ENCODE measurements at regions not wholly inside any gene's neighbourhood (a gene's known extent, or its start where the extent isn't known, plus 50 kb on each side); places are given as distances from the start of the nearest gene placed in this dataset.
"Not testable (repeated sequence)": the region's sequence is repeated elsewhere in the genome, so short reads cannot be mapped to it uniquely, and the experiment has no call there.

- no peak for DNase-seq
Measured at GRCh38 chr1:181202986-181203555, 114.6 kb downstream of the IER5 start.

- no peak for DNase-seq
Measured at GRCh38 chr1:181204530-181204929, 116.0 kb downstream of the IER5 start.

GRCh38 chr1:181205901-181206300 is 117.4 kb downstream of the IER5 start:
- no peak for DNase-seq

- no peak for DNase-seq
Measured at GRCh38 chr1:181206513-181206912, 118.0 kb downstream of the IER5 start.

- no peak for DNase-seq
Measured at GRCh38 chr1:181206979-181207790, 118.7 kb downstream of the IER5 start.

- no peak for DNase-seq
Measured at GRCh38 chr1:181208083-181208482, 119.6 kb downstream of the IER5 start.

- no peak for DNase-seq
Measured at GRCh38 chr1:181208967-181209366, 120.5 kb downstream of the IER5 start.

GRCh38 chr1:181213056-181213455 is 124.6 kb downstream of the IER5 start:
- no peak for DNase-seq

GRCh38 chr1:181216591-181216994 is 128.1 kb downstream of the IER5 start:
- DNase-seq, result no peak

GRCh38 chr1:181219938-181220337 is 131.4 kb downstream of the IER5 start:
- no peak for DNase-seq

- DNase-seq, result no peak
Measured at GRCh38 chr1:181221078-181221477, 132.6 kb downstream of the IER5 start.

- no peak for DNase-seq
Measured at GRCh38 chr1:181222972-181223505, 134.5 kb downstream of the IER5 start.

GRCh38 chr1:181226728-181227127 is 138.2 kb downstream of the IER5 start:
- DNase-seq, result not testable (repeated sequence)

GRCh38 chr1:181239086-181239485 is 150.6 kb downstream of the IER5 start:
- no peak for DNase-seq

GRCh38 chr1:181246320-181246719 is 157.8 kb downstream of the IER5 start:
- DNase-seq, result not testable (repeated sequence)

GRCh38 chr1:181248361-181248760 is 159.9 kb downstream of the IER5 start:
- not testable (repeated sequence) for DNase-seq

- no peak for DNase-seq
Measured at GRCh38 chr1:181249186-181249585, 160.7 kb downstream of the IER5 start.

- DNase-seq, result no peak
Measured at GRCh38 chr1:181250038-181250437, 161.5 kb downstream of the IER5 start.

GRCh38 chr1:181251001-181251712 is 162.7 kb downstream of the IER5 start:
- DNase-seq, result no peak

- no peak for DNase-seq
Measured at GRCh38 chr1:181251713-181252075, 163.2 kb downstream of the IER5 start.

- DNase-seq, result not testable (repeated sequence)
Measured at GRCh38 chr1:181253601-181254000, 165.1 kb downstream of the IER5 start.

- no peak for DNase-seq
Measured at GRCh38 chr1:181255270-181255929, 166.9 kb downstream of the IER5 start.
